ENCODE measurements at regions not wholly inside any gene's neighbourhood (a gene's known extent, or its start where the extent isn't known, plus 50 kb on each side); places are given as distances from the start of the nearest gene placed in this dataset.

GRCh38 chr12:11961686-11962085 lies 109.1 kb upstream of the BCL2L14 start:
- H3K27ac ChIP-seq = no peak overlapping the region
- H3K27me3 ChIP-seq = no peaks in the 10 kb centered on the region
- no peaks in the 10 kb centered on the region for H3K4me1 ChIP-seq (ENCODE audit: insufficient read depth)
- no peaks in the 10 kb centered on the region for H3K9me2 ChIP-seq (replicated peaks; ENCODE audit: insufficient read depth)
- no peak overlapping the region for H3K4me2 ChIP-seq
- DNase-seq (ENCODE audit: low spot score) = no peak
- no peak for TF ChIP-seq EZH2phosphoT487 (IDR thresholded peaks at IDR 0.05; ENCODE audit: low read depth, severe bottlenecking, unreplicated experiment)
- TF ChIP-seq EZH2 (IDR thresholded peaks at IDR 0.05; ENCODE audit: borderline replicate concordance) = no peak
- TF ChIP-seq CTCF (IDR thresholded peaks at IDR 0.05; ENCODE audit: poor library complexity) = no peak
- 73% methylated on average over 5 of the region's 5 CpGs for WGBS (ENCODE audit: low lambda C conversion rate, missing lambda C conversion rate)
- no peaks in the 10 kb centered on the region for H3K79me2 ChIP-seq
- no peaks in the 10 kb centered on the region for H4K20me1 ChIP-seq (ENCODE audit: insufficient read depth, poor library complexity, severe bottlenecking)
- no peak overlapping the region for H2AFZ ChIP-seq
- no peaks in the 10 kb centered on the region for H3K9me3 ChIP-seq (ENCODE audit: low read depth)
- no peaks in the 10 kb centered on the region for H3K36me3 ChIP-seq (replicated peaks; ENCODE audit: insufficient read depth, low read depth)
- H3K4me3 ChIP-seq = no peak overlapping the region

- no peaks in the 10 kb centered on the region for H3K79me2 ChIP-seq
These were observed 107.9 kb upstream of the BCL2L14 start for GRCh38 chr12:11962860-11963259.

GRCh38 chr12:11963841-11964471 lies 106.8 kb upstream of the BCL2L14 start:
- 84% methylated on average over 12 of the region's 12 CpGs for WGBS (ENCODE audit: low lambda C conversion rate, missing lambda C conversion rate)
- no peak overlapping the region for H3K4me2 ChIP-seq
- DNase-seq (ENCODE audit: low spot score) = no peak
- H3K36me3 ChIP-seq (replicated peaks; ENCODE audit: insufficient read depth, low read depth) = no peaks in the 10 kb centered on the region
- no peak overlapping the region for H3K4me3 ChIP-seq
- TF ChIP-seq EZH2 (IDR thresholded peaks at IDR 0.05; ENCODE audit: borderline replicate concordance) (no peak), CTCF (IDR thresholded peaks at IDR 0.05; ENCODE audit: poor library complexity) (no peak), EZH2phosphoT487 (IDR thresholded peaks at IDR 0.05; ENCODE audit: low read depth, severe bottlenecking, unreplicated experiment) (no peak)
- no peaks in the 10 kb centered on the region for H3K4me1 ChIP-seq (ENCODE audit: insufficient read depth)
- no peak overlapping the region for H3K27ac ChIP-seq
- H3K27me3 ChIP-seq = no peaks in the 10 kb centered on the region
- H3K9me2 ChIP-seq (replicated peaks; ENCODE audit: insufficient read depth) = no peaks in the 10 kb centered on the region
- no peaks in the 10 kb centered on the region for H4K20me1 ChIP-seq (ENCODE audit: insufficient read depth, poor library complexity, severe bottlenecking)
- H3K9me3 ChIP-seq (ENCODE audit: low read depth) = no peaks in the 10 kb centered on the region
- no peaks in the 10 kb centered on the region for H3K79me2 ChIP-seq
- no peak overlapping the region for H2AFZ ChIP-seq

More at GRCh38 chr12:11962860-11963259, 107.9 kb upstream of the BCL2L14 start:
- Histone ChIP-seq H3K4me2 (no peak overlapping the region), H3K27ac (no peak overlapping the region), H3K4me1 (ENCODE audit: insufficient read depth) (no peaks in the 10 kb centered on the region), H3K36me3 (replicated peaks; ENCODE audit: insufficient read depth, low read depth) (no peaks in the 10 kb centered on the region), H3K27me3 (no peaks in the 10 kb centered on the region), H3K9me3 (ENCODE audit: low read depth) (no peaks in the 10 kb centered on the region), H4K20me1 (ENCODE audit: insufficient read depth, poor library complexity, severe bottlenecking) (no peaks in the 10 kb centered on the region), H2AFZ (no peak overlapping the region), H3K9me2 (replicated peaks; ENCODE audit: insufficient read depth) (no peaks in the 10 kb centered on the region), H3K4me3 (no peak overlapping the region)
- TF ChIP-seq EZH2 (IDR thresholded peaks at IDR 0.05; ENCODE audit: borderline replicate concordance) (no peak), EZH2phosphoT487 (IDR thresholded peaks at IDR 0.05; ENCODE audit: low read depth, severe bottlenecking, unreplicated experiment) (no peak), CTCF (IDR thresholded peaks at IDR 0.05; ENCODE audit: poor library complexity) (no peak)
- 99% methylated on average over 5 of the region's 5 CpGs for WGBS (ENCODE audit: low lambda C conversion rate, missing lambda C conversion rate)
- DNase-seq (ENCODE audit: low spot score) = no peak
